WERI-Rb-1 (cell line): ENCODE measurements at regions not wholly inside any gene's neighbourhood (a gene's known extent, or its start where the extent isn't known, plus 50 kb on each side); places are given as distances from the start of the nearest gene placed in this dataset.

ENCODE experiments used
- DNase-seq: peaks from one replicate; pipeline ENCODE4 v3.0.0-alpha.2; 2020
- H3K27ac ChIP-seq: fragments of 250-450 bp; sonication (Bioruptor Pico); 2 replicates; pipeline ENCODE4 v1.5.1; 2020; ENCODE audit warnings: mild to moderate bottlenecking, moderate library complexity
- H3K27me3 ChIP-seq: fragments of 250-450 bp; sonication (Bioruptor Pico); 2 replicates; pipeline ENCODE4 v1.5.1; 2021; ENCODE audit warnings: mild to moderate bottlenecking, low read depth, moderate library complexity; ENCODE audit not compliant: insufficient read depth, severe bottlenecking
- H3K36me3 ChIP-seq: fragments of 250-450 bp; sonication (Bioruptor Pico); 2 replicates; pipeline ENCODE4 v1.5.1; 2020; ENCODE audit warnings: mild to moderate bottlenecking, moderate library complexity
- H3K4me3 ChIP-seq: 2 replicates; pipeline ENCODE4 v1.5.1; 2011; ENCODE audit warnings: low read depth, mild to moderate bottlenecking, control low read depth, low read length
- H3K9me3 ChIP-seq: fragments of 250-450 bp; sonication (Bioruptor Pico); 2 replicates; pipeline ENCODE4 v1.5.1; 2021; ENCODE audit warnings: mild to moderate bottlenecking, moderate library complexity; ENCODE audit not compliant: severe bottlenecking
- CTCF ChIP-seq: IDR thresholded peaks from 2 replicates; pipeline ENCODE4 v1.5.1; 2011; ENCODE audit warnings: low read depth, mild to moderate bottlenecking, control low read depth, inconsistent platforms, low read length

- no peak for TF ChIP-seq CTCF
- no peaks in the 10 kb centered on the region for H3K27me3 ChIP-seq
- DNase-seq = no peak
- no peak overlapping the region for H3K27ac ChIP-seq
- no peak overlapping the region for H3K4me3 ChIP-seq
- no peaks in the 10 kb centered on the region for H3K36me3 ChIP-seq
- no peaks in the 10 kb centered on the region for H3K9me3 ChIP-seq
These were observed 369.8 kb downstream of the CSNK1G3 start for GRCh38 chr5:123881759-123882244.

- Histone ChIP-seq H3K27me3 (no peaks in the 10 kb centered on the region), H3K4me3 (no peak overlapping the region), H3K9me3 (no peaks in the 10 kb centered on the region), H3K36me3 (no peaks in the 10 kb centered on the region), H3K27ac (no peak overlapping the region)
- DNase-seq = no peak
- no peak for TF ChIP-seq CTCF
These were observed 368.9 kb downstream of the CSNK1G3 start for GRCh38 chr5:123880875-123881274.

GRCh38 chr5:123879071-123879470, 367.1 kb downstream of the CSNK1G3 start:
- DNase-seq = no peak
- Histone ChIP-seq H3K36me3 (no peaks in the 10 kb centered on the region), H3K27ac (no peak overlapping the region), H3K4me3 (no peak overlapping the region), H3K9me3 (no peaks in the 10 kb centered on the region), H3K27me3 (no peaks in the 10 kb centered on the region)
- no peak for TF ChIP-seq CTCF

GRCh38 chr5:123876276-123876790, 364.4 kb downstream of the CSNK1G3 start:
- no peak for TF ChIP-seq CTCF
- Histone ChIP-seq H3K36me3 (no peaks in the 10 kb centered on the region), H3K9me3 (no peaks in the 10 kb centered on the region), H3K4me3 (no peak overlapping the region), H3K27me3 (no peaks in the 10 kb centered on the region), H3K27ac (no peak overlapping the region)
- no peak for DNase-seq

DNA sequence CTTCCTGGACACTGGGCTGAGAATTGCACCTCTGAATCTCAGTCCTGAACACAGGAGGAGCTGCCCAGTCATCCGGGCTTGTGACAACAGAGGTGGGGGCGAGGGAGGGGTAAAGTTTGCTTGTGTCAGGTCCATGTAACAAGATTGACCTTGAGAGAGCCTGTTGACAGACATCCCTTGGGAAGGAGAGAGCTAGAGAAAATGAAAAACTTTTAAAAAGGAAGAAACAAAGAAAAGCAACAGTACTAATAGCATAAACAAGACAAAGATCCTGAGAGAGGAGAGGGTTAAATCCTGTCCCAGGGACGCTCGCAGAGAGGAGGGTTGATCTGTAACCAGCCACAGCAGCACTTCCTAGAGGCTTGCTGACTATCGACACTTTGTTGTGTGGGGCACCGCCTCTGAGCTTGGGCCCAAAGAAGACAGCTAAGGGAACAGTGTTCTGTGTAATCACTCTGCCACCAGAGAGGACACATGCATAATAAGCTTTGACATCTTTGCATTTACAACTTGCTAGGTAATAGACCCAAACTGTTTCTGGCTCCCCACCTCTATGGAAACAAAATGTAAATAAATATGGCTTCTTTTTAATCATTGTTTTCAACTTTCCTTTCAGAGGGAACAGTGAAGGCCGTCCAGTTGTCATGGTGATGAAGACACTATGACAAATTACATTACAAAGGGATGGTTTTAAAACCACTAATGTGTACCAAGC, 363.7 kb downstream of the CSNK1G3 start:
- no peaks in the 10 kb centered on the region for H3K27me3 ChIP-seq
- peak; percentile 47 for DNase-seq
- no peaks in the 10 kb centered on the region for H3K36me3 ChIP-seq
- H3K27ac ChIP-seq = no peak overlapping the region
- H3K4me3 ChIP-seq = no peak overlapping the region
- TF ChIP-seq CTCF = no peak
- no peaks in the 10 kb centered on the region for H3K9me3 ChIP-seq
